Fibroblast of lung (primary cell): ENCODE measurements at regions not wholly inside any gene's neighbourhood (a gene's known extent, or its start where the extent isn't known, plus 50 kb on each side); places are given as distances from the start of the nearest gene placed in this dataset.
A peak's percentile ranks its signal among the peaks of the same experiment; 100 is the strongest.

ENCODE experiments used
- DNase-seq, 2 donors: peaks; one replicate each; pipeline versions ENCODE4 v3.0.0 to v3.0.0-alpha.2; 2010; ENCODE audit warnings: low read depth in 2 of 2
- H2AFZ ChIP-seq: 2 replicates; pipeline ENCODE4 v1.5.1; 2012; ENCODE audit warnings: low read length, control low read depth, inconsistent platforms
- H3K27ac ChIP-seq: 2 replicates; pipeline ENCODE4 v1.5.1; 2011; ENCODE audit warnings: low read length, control low read depth; ENCODE audit not compliant: insufficient read depth
- H3K27me3 ChIP-seq: 2 replicates; pipeline ENCODE4 v1.5.1; 2011; ENCODE audit warnings: mild to moderate bottlenecking, low read length; ENCODE audit not compliant: control insufficient read depth, insufficient read depth
- H3K36me3 ChIP-seq: 2 replicates; pipeline ENCODE4 v1.5.1; 2011; ENCODE audit warnings: low read length; ENCODE audit not compliant: control insufficient read depth, insufficient read depth
- H3K4me1 ChIP-seq: 2 replicates; pipeline ENCODE4 v1.5.1; 2011; ENCODE audit warnings: low read length; ENCODE audit not compliant: control insufficient read depth, insufficient read depth; ENCODE audit errors: extremely low read depth
- H3K4me2 ChIP-seq: 2 replicates; pipeline ENCODE4 v1.5.1; 2011; ENCODE audit warnings: low read length, control low read depth; ENCODE audit not compliant: insufficient read depth; ENCODE audit errors: extremely low read depth
- H3K4me3 ChIP-seq, 4 experiments: fragments of 200-600 bp in 1 of 4; sonication (generic) in 1 of 4; replicated peaks in 1 of 4; 2 replicates each; pipeline ENCODE4 v1.5.1; 2011 to 2016; ENCODE audit warnings: low read length in 4 of 4, low read depth in 3 of 4, mild to moderate bottlenecking in 3 of 4, control low read depth in 2 of 4, inconsistent platforms in 1 of 4, mixed read lengths in 1 of 4; ENCODE audit not compliant: insufficient read depth in 1 of 4; ENCODE audit errors: control extremely low read depth in 1 of 4
- H3K79me2 ChIP-seq: 2 replicates; pipeline ENCODE4 v1.5.1; 2012; ENCODE audit warnings: mild to moderate bottlenecking, low read length, inconsistent platforms; ENCODE audit not compliant: control insufficient read depth, insufficient read depth
- H3K9ac ChIP-seq: 2 replicates; pipeline ENCODE4 v1.5.1; 2011; ENCODE audit warnings: mild to moderate bottlenecking, low read length, control low read depth; ENCODE audit not compliant: insufficient read depth
- H3K9me3 ChIP-seq: 2 replicates; pipeline ENCODE4 v1.5.1; 2012; ENCODE audit warnings: low read depth, low read length; ENCODE audit not compliant: control insufficient read depth, insufficient read depth
- H4K20me1 ChIP-seq: 2 replicates; pipeline ENCODE4 v1.5.1; 2011; ENCODE audit warnings: low read length; ENCODE audit not compliant: control insufficient read depth, insufficient read depth; ENCODE audit errors: extremely low read depth
- EZH2 ChIP-seq: IDR thresholded peaks from 2 replicates; pipeline ENCODE4 v1.5.1; 2012; ENCODE audit warnings: low read length, control low read depth, mild to moderate bottlenecking; ENCODE audit errors: missing control alignments
- TF ChIP-seq, protein P1 (sequence below), 2 donors: IDR thresholded peaks in 1 of 2; conservative IDR thresholded peaks in 1 of 2; 1 replicate in 1 of 2; 2 replicates in 1 of 2; pipeline ENCODE4 v1.5.1; 2011 to 2012; ENCODE audit warnings: low read length in 2 of 2, control low read depth in 1 of 2, inconsistent platforms in 1 of 2, low read depth in 1 of 2, mild to moderate bottlenecking in 1 of 2

DNA sequence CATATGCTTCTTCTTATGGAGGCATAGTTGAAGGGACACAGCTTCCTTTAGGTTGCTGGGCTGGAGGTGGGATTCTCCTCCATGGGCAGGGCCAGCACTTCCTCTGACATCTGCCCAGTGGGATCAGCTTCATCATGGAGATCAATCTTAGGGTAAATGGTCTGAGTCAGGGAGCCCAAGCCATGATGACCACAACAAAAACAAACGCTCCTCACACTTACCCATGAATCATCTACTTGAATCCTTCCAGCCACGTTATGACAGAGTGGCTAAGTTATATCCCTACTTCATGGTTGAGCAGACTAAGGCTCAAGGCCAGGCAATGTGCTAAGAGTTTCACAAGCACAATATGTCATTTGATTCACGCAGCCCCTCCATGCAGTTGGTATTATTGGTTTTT is 87.2 kb upstream of the NMNAT3 start:
- DNase-seq = peak; percentile 89 to 99

DNA sequence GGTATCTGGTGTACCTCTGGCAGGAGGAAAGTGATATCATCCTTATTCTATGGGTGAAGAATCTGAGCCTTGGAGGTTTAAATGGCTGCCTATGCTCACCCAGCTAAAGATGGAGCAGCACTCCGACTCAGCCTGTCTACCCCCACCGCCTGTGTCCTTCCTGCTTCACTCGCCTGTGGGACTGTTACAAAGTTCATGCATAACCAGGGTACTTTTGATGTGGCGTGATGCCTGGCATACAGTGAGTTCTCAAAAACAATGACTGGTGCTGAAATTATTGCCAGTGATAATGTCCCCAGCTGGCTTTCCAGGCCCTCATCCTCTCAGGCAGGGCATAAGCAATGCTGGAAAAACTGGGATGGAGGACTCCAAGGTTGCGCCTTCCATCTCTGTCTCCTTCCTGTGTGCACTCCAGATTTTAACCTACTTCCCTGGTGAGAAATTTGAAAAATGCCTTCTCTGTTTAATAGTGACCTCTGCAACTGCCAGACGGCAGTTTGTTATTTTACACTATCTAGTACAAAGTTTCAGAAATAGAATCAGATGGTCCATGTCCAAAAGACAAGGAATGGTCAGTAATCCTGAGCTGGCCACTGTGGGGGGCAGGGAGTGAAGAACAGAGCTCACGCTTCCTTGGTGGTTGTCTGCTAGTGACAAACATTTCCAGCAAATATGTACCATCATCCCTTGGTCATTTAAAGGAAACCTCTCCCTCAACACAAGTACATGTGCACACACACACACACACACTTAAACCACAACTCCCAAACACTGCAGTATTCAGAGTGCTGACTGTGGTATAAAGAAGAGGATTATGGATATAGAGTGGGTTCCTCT is 86.5 kb upstream of the NMNAT3 start:
- no peaks in the 10 kb centered on the region for H3K36me3 ChIP-seq
- peaks cover 7% of the 10 kb centered on the region for H3K4me1 ChIP-seq
- H2AFZ ChIP-seq = no peak overlapping the region
- no peaks in the 10 kb centered on the region for H3K27me3 ChIP-seq
- peak overlapping the region; percentile 3 for H3K27ac ChIP-seq
- H3K79me2 ChIP-seq = no peaks in the 10 kb centered on the region
- DNase-seq = peak; percentile 31 to 46
- no peak overlapping the region for H3K4me2 ChIP-seq
- H4K20me1 ChIP-seq = no peaks in the 10 kb centered on the region
- H3K4me3 ChIP-seq = no peak overlapping the region
- no peak for TF ChIP-seq EZH2
- TF ChIP-seq, protein P1, sequence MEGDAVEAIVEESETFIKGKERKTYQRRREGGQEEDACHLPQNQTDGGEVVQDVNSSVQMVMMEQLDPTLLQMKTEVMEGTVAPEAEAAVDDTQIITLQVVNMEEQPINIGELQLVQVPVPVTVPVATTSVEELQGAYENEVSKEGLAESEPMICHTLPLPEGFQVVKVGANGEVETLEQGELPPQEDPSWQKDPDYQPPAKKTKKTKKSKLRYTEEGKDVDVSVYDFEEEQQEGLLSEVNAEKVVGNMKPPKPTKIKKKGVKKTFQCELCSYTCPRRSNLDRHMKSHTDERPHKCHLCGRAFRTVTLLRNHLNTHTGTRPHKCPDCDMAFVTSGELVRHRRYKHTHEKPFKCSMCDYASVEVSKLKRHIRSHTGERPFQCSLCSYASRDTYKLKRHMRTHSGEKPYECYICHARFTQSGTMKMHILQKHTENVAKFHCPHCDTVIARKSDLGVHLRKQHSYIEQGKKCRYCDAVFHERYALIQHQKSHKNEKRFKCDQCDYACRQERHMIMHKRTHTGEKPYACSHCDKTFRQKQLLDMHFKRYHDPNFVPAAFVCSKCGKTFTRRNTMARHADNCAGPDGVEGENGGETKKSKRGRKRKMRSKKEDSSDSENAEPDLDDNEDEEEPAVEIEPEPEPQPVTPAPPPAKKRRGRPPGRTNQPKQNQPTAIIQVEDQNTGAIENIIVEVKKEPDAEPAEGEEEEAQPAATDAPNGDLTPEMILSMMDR (conservative IDR thresholded peaks at IDR 0.05 in 1 of 2, IDR thresholded peaks at IDR 0.05 in 1 of 2; ENCODE audit: low read depth in 1 of 2, low read length in 2 of 2) = no peak
- H3K9ac ChIP-seq = no peak overlapping the region
- no peaks in the 10 kb centered on the region for H3K9me3 ChIP-seq

More for the DNA sequence above, 87.2 kb upstream of the NMNAT3 start:
- Histone ChIP-seq H4K20me1 (no peaks in the 10 kb centered on the region), H3K4me1 (peaks cover 7% of the 10 kb centered on the region), H3K4me2 (no peak overlapping the region), H2AFZ (no peak overlapping the region), H3K79me2 (no peaks in the 10 kb centered on the region), H3K27ac (peak overlapping the region; percentile 3), H3K4me3 (no peak overlapping the region), H3K27me3 (no peaks in the 10 kb centered on the region), H3K9me3 (no peaks in the 10 kb centered on the region), H3K36me3 (no peaks in the 10 kb centered on the region), H3K9ac (no peak overlapping the region)
- TF ChIP-seq, protein P1 (conservative IDR thresholded peaks at IDR 0.05 in 1 of 2, IDR thresholded peaks at IDR 0.05 in 1 of 2; ENCODE audit: low read depth in 1 of 2, low read length in 2 of 2) = no peak
- TF ChIP-seq EZH2 = no peak

DNA sequence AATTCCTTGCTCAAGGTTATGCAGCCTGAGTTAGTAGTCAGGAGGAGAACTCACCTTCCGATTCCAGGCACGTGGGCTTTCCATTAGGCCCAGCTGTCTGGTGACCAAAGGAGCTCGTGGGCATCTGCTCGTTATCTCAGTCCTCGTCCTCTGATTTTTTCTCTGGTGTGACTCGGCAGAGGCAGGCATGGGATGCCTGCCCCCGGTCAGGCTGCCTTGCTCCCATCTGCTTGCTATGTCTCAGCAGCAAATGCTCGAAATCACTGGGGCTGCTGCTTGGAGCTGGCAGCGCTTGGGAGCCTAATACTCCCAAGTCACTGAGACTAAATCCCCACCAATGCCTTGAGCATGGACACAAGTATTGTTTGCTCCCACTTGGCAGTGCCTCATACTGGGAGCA is 84.5 kb upstream of the NMNAT3 start:
- Histone ChIP-seq H3K4me3 (no peak overlapping the region), H3K36me3 (no peaks in the 10 kb centered on the region), H3K9me3 (no peaks in the 10 kb centered on the region), H3K27ac (no peak overlapping the region), H3K79me2 (no peaks in the 10 kb centered on the region), H2AFZ (no peak overlapping the region), H3K4me1 (peaks cover 7% of the 10 kb centered on the region), H4K20me1 (no peaks in the 10 kb centered on the region), H3K27me3 (no peaks in the 10 kb centered on the region), H3K9ac (no peak overlapping the region), H3K4me2 (no peak overlapping the region)
- no peak for DNase-seq
- TF ChIP-seq, protein P1 (conservative IDR thresholded peaks at IDR 0.05 in 1 of 2, IDR thresholded peaks at IDR 0.05 in 1 of 2; ENCODE audit: low read depth in 1 of 2, low read length in 2 of 2) = no peak
- TF ChIP-seq EZH2 = no peak
